Left lung (tissue), 4 donors: ENCODE measurements at regions not wholly inside any gene's neighbourhood (a gene's known extent, or its start where the extent isn't known, plus 50 kb on each side); places are given as distances from the start of the nearest gene placed in this dataset.

ENCODE experiments used
- ATAC-seq: fragments of 200-7000 bp; cut with Tn5 transposase; one replicate; pipeline ENCODE4 v1.9.1; 2020; ENCODE audit warnings: moderate library complexity
- DNase-seq, 4 donors: peaks; one replicate each; pipeline ENCODE4 v3.0.0-alpha.2; 2013 to 2020
- H3K27ac ChIP-seq, 2 donors: fragments of 200-600 bp; sonication (generic) in 1 of 2; one replicate each; pipeline versions ENCODE4 v1.5.0 to v1.8.0; 2020 to 2021
- H3K27me3 ChIP-seq, 2 donors: fragments of 200-600 bp; sonication (generic) in 1 of 2; one replicate each; pipeline versions ENCODE4 v1.5.0 to v1.8.0; 2020 to 2021
- H3K36me3 ChIP-seq, 2 donors: fragments of 200-600 bp; sonication (generic) in 1 of 2; one replicate each; pipeline versions ENCODE4 v1.5.0 to v1.8.0; 2020 to 2021
- H3K4me1 ChIP-seq, 2 donors: fragments of 200-600 bp; one replicate each; pipeline ENCODE4 v1.8.0; 2021
- H3K4me3 ChIP-seq, 2 donors: fragments of 200-600 bp; sonication (generic) in 1 of 2; one replicate each; pipeline versions ENCODE4 v1.5.0 to v1.8.0; 2020 to 2021; ENCODE audit warnings: mild to moderate bottlenecking in 1 of 2
- H3K9me3 ChIP-seq, 2 donors: fragments of 200-600 bp; sonication (generic) in 1 of 2; one replicate each; pipeline versions ENCODE4 v1.5.0 to v1.8.0; 2020 to 2021
- intact Hi-C, 2 donors: fragments of 100-400 bp; cut with DNase I; formaldehyde crosslinking; loops; one replicate each; pipeline versions ENCODE4 v1.11.2 to v1.14.2; 2022
- TF ChIP-seq, protein P1 (sequence below), 2 donors: fragments of 200-600 bp; sonication (generic) in 1 of 2; IDR thresholded peaks; one replicate each; pipeline versions ENCODE4 v1.5.0 to v1.8.0; 2021; ENCODE audit warnings: antibody characterized with exemption in 2 of 2
- donor health status: DM: no; HTN: yes; CAD: no.
- donor health status: DM: no; HTN: no; CAD: no.

DNA sequence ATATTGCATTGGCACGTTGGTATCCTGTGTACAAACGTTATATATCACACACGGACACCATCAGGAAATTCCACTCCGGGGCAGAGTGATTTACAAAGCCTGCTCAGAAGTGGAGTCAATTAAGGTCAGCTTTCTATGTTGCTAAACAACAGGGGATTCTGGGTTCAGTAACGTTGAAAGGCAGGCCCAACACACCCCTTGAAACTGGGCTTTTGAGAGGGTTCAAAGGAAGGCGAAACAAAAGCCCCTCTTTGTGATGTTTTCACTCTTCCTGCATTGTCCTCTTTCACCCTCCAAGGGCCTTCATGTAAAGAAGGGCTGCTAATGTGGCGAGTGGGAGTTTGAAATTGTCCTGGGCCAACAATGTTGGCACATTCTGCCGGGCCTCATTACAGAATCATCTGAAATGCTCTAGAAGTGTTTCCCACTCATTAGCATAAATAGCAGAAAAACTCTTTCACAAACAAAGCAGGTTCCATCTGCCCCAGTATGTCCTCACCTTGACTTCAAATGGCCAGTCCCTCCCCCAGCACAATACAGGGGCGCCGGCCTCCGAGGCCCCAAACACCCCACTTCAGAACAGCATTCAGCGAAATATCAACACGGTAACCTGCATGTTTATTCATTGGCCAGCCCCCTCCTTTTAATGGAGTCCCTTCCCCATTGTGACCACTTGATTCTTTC, 76.4 kb downstream of the HES1 start:
- ATAC-seq (no peak), DNase-seq (no peak)
- H3K27ac ChIP-seq: no peak overlapping the region
- H3K9me3 ChIP-seq: no peaks in the 10 kb centered on the region
- no peaks in the 10 kb centered on the region for H3K36me3 ChIP-seq
- no peak overlapping the region for H3K4me3 ChIP-seq
- intact Hi-C loops: no loop called here
- no peaks in the 10 kb centered on the region for H3K27me3 ChIP-seq
- TF ChIP-seq, protein P1, sequence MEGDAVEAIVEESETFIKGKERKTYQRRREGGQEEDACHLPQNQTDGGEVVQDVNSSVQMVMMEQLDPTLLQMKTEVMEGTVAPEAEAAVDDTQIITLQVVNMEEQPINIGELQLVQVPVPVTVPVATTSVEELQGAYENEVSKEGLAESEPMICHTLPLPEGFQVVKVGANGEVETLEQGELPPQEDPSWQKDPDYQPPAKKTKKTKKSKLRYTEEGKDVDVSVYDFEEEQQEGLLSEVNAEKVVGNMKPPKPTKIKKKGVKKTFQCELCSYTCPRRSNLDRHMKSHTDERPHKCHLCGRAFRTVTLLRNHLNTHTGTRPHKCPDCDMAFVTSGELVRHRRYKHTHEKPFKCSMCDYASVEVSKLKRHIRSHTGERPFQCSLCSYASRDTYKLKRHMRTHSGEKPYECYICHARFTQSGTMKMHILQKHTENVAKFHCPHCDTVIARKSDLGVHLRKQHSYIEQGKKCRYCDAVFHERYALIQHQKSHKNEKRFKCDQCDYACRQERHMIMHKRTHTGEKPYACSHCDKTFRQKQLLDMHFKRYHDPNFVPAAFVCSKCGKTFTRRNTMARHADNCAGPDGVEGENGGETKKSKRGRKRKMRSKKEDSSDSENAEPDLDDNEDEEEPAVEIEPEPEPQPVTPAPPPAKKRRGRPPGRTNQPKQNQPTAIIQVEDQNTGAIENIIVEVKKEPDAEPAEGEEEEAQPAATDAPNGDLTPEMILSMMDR (IDR thresholded peaks at IDR 0.05): no peak
- peaks cover 0 to 2% of the 10 kb centered on the region in 2 donors for H3K4me1 ChIP-seq

DNA sequence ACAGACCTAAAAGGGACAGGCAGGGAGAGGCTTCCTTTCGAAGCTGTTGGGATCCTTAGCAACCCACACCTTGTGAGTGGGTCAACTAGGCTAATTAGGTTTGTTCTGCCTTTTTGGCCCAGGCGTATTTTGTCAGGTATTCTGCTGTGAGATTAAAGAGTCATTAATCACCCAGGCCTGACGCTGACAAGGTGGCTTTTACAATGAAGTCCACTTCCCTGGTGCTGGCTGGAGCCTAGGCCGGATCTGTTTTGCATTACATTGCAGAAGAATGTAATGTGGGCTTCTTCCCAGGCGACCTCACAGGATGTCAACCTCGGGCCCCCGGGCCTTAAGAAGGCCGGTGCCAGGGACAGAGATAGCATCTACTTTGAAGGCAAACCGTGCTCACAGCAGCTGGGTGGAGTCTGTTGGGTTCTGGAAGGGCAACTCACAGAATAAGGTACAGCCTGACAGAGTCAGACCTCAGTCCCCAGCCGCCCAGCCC, 76.9 kb downstream of the HES1 start:
- TF ChIP-seq, protein P1 (IDR thresholded peaks at IDR 0.05): no peak
- Histone ChIP-seq H3K4me1 (peaks cover 0 to 2% of the 10 kb centered on the region in 2 donors), H3K27me3 (no peaks in the 10 kb centered on the region), H3K36me3 (no peaks in the 10 kb centered on the region), H3K9me3 (no peaks in the 10 kb centered on the region), H3K27ac (no peak overlapping the region), H3K4me3 (no peak overlapping the region)
- no peak for DNase-seq
- no peak for ATAC-seq
- intact Hi-C loops: no loop called here

DNA sequence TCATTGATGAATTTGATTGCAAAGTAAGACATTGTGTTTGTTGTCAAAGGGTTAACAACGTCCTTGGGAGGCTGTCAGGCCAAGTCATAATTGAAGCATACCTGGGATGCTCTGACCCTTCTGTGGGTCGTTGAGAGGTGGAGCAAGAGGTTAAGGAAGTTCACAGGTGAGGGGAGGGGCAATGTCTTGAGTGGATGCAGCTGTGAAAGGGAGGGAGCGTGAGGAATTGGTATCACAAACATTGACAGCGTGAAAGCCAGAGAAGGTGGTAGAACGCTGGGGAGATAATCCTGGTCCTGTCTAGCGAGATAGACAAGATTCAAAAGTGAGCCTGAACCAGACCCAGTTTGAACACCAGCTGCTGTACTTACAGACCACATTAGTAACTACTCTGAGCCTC, 79.4 kb downstream of the HES1 start:
- no peaks in the 10 kb centered on the region for H3K27me3 ChIP-seq
- H3K4me1 ChIP-seq: peaks cover 0 to 2% of the 10 kb centered on the region in 2 donors
- no peaks in the 10 kb centered on the region for H3K9me3 ChIP-seq
- no peaks in the 10 kb centered on the region for H3K36me3 ChIP-seq
- DNase-seq (no peak), ATAC-seq (no peak)
- TF ChIP-seq, protein P1 (IDR thresholded peaks at IDR 0.05): no peak
- H3K4me3 ChIP-seq: no peak overlapping the region
- intact Hi-C loops: no loop called here
- H3K27ac ChIP-seq: no peak overlapping the region

DNA sequence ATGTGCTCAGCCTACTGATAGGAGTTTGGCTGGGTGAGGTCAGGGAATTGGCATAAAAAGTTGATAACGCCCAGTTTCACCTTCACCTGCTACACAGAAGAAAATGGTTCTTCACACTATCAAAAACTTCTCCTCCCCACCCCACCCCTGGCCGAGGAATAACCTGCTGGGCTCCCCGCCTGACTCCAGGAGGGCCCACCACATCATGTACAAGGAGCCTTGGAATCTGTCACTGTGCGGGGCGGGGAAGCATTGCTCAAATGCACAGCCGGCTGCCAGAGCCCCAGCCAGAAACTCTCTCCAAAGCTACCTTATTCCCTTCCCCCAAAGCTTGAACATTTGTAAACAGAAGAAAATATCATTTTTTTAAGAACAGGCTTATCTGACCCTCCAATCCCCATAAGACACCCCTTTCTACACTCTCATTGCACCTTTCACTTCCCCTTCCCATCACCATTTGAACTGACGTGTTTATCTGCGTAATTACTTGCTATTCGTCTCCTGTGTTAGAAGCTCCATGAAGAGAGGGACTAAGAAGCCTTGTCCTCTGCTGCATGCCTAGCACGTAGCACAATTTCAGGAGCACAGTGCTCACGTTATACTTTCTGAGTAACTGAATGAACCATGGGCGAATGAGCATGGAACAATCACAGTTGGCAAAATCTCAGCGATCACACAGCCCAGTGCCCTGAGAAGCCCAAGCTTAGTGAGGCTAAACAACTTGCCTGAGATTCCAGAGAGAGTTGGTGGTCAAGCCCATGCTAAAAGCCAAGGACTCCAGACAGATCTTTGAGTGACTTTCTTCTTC, 82.9 kb downstream of the HES1 start:
- DNase-seq (no peak), ATAC-seq (no peak)
- H3K4me3 ChIP-seq: no peak overlapping the region
- H3K36me3 ChIP-seq: no peaks in the 10 kb centered on the region
- no peaks in the 10 kb centered on the region for H3K27me3 ChIP-seq
- TF ChIP-seq, protein P1 (IDR thresholded peaks at IDR 0.05): no peak
- H3K9me3 ChIP-seq: no peaks in the 10 kb centered on the region
- no peak overlapping the region for H3K27ac ChIP-seq
- intact Hi-C loops: no loop called here
- no peaks in the 10 kb centered on the region for H3K4me1 ChIP-seq

DNA sequence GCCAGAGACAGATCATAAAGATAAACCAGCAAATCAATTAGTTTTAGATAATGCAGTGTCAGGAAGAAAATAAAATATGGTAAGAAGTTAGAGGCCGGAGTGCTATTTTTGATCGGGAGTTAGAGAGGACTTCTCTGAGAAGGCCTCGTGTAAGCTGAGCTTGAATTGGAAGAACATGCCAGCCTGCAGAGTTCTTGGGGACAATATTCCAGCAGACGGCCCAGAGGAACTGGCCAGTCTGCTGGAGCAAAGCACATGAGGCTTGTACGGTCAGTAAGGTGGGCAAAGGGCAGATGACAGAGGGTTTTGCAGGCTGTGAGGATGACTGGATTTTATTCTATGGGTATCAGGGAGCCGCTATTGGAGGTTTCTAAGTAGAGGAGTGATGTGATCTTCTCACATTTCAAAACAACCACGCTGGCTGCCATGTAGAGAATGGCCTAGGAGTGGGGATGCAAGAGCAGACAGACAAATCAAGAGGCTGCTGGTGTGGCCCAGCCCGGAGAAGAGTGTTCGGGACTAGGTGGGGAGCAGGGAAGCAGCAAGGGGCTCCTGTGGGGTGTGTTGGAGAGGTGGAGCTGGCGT, 84.0 kb downstream of the HES1 start:
- ATAC-seq (no peak), DNase-seq (no peak)
- H3K27me3 ChIP-seq: no peaks in the 10 kb centered on the region
- TF ChIP-seq, protein P1 (IDR thresholded peaks at IDR 0.05): no peak
- H3K36me3 ChIP-seq: no peaks in the 10 kb centered on the region
- intact Hi-C loops: no loop called here
- H3K27ac ChIP-seq: no peak overlapping the region
- no peaks in the 10 kb centered on the region for H3K9me3 ChIP-seq
- no peak overlapping the region for H3K4me3 ChIP-seq
- H3K4me1 ChIP-seq: no peaks in the 10 kb centered on the region
